Natural killer cell (primary cell): ENCODE measurements at regions not wholly inside any gene's neighbourhood (a gene's known extent, or its start where the extent isn't known, plus 50 kb on each side); places are given as distances from the start of the nearest gene placed in this dataset.

Experiments used
- ATAC-seq, 3 donors: fragments of 150-1000 bp in 2 of 3; fragments of 200-7000 bp in 1 of 3; cut with Tn5 transposase; 1 replicate in 1 of 3; 2 replicates in 2 of 3; pipeline ENCODE4 v1.10.0; 2021; ENCODE audit warnings: mild to moderate bottlenecking in 2 of 3, moderate library complexity in 2 of 3
- DNase-seq, 2 donors: peaks; one replicate each; pipeline versions ENCODE4 v3.0.0 to v3.0.0-alpha.2; 2013 to 2021; ENCODE audit warnings: mixed read lengths in 1 of 2
- H3K27ac ChIP-seq: one replicate; pipeline ENCODE4 v1.5.1; 2013; ENCODE audit warnings: mild to moderate bottlenecking, low read length
- H3K27me3 ChIP-seq: one replicate; pipeline ENCODE4 v1.6.1; 2013; ENCODE audit warnings: low read length; ENCODE audit not compliant: control insufficient read depth, insufficient read depth
- H3K36me3 ChIP-seq: one replicate; pipeline ENCODE4 v1.6.1; 2013; ENCODE audit warnings: low read length; ENCODE audit not compliant: control insufficient read depth, insufficient read depth
- H3K4me1 ChIP-seq: one replicate; pipeline ENCODE4 v1.6.1; 2013; ENCODE audit warnings: low read length; ENCODE audit not compliant: control insufficient read depth, insufficient read depth
- H3K4me3 ChIP-seq: one replicate; pipeline ENCODE4 v1.5.1; 2013; ENCODE audit warnings: low read length
- H3K9me3 ChIP-seq: one replicate; pipeline ENCODE4 v1.6.1; 2013; ENCODE audit warnings: low read length; ENCODE audit not compliant: control insufficient read depth, insufficient read depth
- H3K27ac Mint-ChIP-seq, 2 donors: one replicate each; pipeline ENCODE4 v1.8.0; 2022; ENCODE audit warnings: mild to moderate bottlenecking in 2 of 2, mixed read lengths in 2 of 2, moderate library complexity in 1 of 2
- H3K27me3 Mint-ChIP-seq, 2 donors: one replicate each; pipeline ENCODE4 v1.8.0; 2022; ENCODE audit warnings: low read depth in 2 of 2, mixed read lengths in 2 of 2
- H3K36me3 Mint-ChIP-seq: one replicate; pipeline ENCODE4 v1.8.0; 2022; ENCODE audit warnings: mixed read lengths
- H3K4me1 Mint-ChIP-seq, 2 donors: one replicate each; pipeline ENCODE4 v1.8.0; 2022; ENCODE audit warnings: mixed read lengths in 2 of 2
- H3K4me3 Mint-ChIP-seq: one replicate; pipeline ENCODE4 v1.8.0; 2022; ENCODE audit warnings: mild to moderate bottlenecking, moderate library complexity, mixed read lengths
- H3K9me3 Mint-ChIP-seq, 2 donors: one replicate each; pipeline ENCODE4 v1.8.0; 2022; ENCODE audit warnings: mixed read lengths in 2 of 2
- WGBS: methylation state at CpG from one replicate; pipeline ENCODE4 v1.1.7; 2013; ENCODE audit warnings: missing lambda C conversion rate; ENCODE audit not compliant: insufficient coverage; 5-methylcytosine and 5-hydroxymethylcytosine counted together
- intact Hi-C: fragments of 100-400 bp; cut with micrococcal nuclease; formaldehyde crosslinking; loops from one replicate; pipeline ENCODE4 v1.14.2; 2022
- TF ChIP-seq, protein P1 (sequence below): fragments of 200-600 bp; IDR thresholded peaks from one replicate; pipeline ENCODE4 v1.8.0; 2022; ENCODE audit warnings: antibody characterized with exemption

DNA sequence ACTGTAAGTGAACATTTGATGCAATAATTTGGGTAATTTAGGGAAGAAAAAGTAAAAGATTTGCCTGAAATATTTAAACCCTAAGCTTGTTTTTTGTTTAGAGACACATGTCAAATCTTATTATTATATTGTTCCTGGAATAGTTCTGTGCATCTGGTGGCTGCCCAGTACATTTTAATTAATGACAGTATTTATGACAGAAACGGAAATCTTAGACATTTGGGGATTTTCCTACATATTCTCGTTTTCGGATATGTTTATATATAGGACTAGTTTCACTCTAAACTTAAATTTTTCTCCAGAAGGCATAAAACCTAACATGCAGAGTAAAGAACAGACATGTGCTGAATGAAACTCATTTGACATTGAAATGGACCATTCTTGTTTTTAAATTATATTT lies 125.6 kb upstream of the PAQR3 start:
- Histone ChIP-seq H3K36me3 (no peaks in the 10 kb centered on the region), H3K27me3 (no peaks in the 10 kb centered on the region), H3K4me3 (no peak overlapping the region), H3K9me3 (no peaks in the 10 kb centered on the region), H3K4me1 (no peaks in the 10 kb centered on the region), H3K27ac (no peak overlapping the region)
- no peak overlapping the region for H3K27ac Mint-ChIP-seq
- no peak overlapping the region for H3K4me3 Mint-ChIP-seq
- WGBS: no CpG with 5 or more reads among the region's 3 CpGs
- H3K36me3 Mint-ChIP-seq: no peaks in the 10 kb centered on the region
- H3K27me3 Mint-ChIP-seq: no peaks in the 10 kb centered on the region
- H3K4me1 Mint-ChIP-seq: no peaks in the 10 kb centered on the region
- TF ChIP-seq, protein P1, sequence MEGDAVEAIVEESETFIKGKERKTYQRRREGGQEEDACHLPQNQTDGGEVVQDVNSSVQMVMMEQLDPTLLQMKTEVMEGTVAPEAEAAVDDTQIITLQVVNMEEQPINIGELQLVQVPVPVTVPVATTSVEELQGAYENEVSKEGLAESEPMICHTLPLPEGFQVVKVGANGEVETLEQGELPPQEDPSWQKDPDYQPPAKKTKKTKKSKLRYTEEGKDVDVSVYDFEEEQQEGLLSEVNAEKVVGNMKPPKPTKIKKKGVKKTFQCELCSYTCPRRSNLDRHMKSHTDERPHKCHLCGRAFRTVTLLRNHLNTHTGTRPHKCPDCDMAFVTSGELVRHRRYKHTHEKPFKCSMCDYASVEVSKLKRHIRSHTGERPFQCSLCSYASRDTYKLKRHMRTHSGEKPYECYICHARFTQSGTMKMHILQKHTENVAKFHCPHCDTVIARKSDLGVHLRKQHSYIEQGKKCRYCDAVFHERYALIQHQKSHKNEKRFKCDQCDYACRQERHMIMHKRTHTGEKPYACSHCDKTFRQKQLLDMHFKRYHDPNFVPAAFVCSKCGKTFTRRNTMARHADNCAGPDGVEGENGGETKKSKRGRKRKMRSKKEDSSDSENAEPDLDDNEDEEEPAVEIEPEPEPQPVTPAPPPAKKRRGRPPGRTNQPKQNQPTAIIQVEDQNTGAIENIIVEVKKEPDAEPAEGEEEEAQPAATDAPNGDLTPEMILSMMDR: no peak
- peaks cover 5% of the 10 kb centered on the region in 2 donors for H3K9me3 Mint-ChIP-seq
- no peak for ATAC-seq
- intact Hi-C loops: no loop called here
- DNase-seq: no peak

DNA sequence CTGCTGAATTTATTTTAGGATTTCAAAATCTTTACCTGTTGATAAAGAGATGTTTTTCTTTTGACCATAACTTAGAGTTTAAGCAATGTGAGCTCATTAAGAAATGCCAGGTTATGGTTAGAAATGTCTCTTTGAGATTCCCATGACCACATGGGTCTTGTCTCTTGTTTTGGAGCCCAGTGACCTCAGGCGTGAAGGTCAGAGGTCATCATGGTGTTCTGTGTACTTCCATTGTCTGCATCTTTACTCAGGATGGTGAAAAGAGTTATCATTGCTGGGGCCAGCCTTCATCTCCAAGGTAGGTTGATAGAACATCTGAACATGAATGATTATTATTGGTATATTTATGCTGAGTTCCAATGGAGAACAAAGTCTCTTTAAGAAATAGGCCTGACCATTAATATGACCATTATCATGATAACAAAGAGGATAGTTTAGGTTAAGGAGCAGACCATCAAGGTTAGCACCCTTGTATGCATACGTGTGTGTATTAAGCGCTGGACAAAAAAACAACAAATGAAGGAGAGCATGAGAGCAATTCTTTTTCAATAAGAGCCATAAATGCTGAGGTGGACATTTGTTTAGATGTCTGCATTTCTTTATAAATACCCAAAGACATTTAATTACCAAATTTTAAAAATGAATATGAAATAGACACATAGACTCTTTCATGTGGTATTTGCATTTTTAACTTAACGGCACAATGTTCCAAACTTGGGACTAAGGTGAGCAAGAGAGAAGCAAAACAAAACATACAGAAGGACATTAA lies 120.6 kb upstream of the PAQR3 start:
- no peaks in the 10 kb centered on the region for H3K36me3 Mint-ChIP-seq
- H3K27me3 Mint-ChIP-seq: no peaks in the 10 kb centered on the region
- peaks cover 4 to 5% of the 10 kb centered on the region in 2 donors for H3K9me3 Mint-ChIP-seq
- ATAC-seq (no peak), DNase-seq (no peak)
- H3K4me1 Mint-ChIP-seq: no peaks in the 10 kb centered on the region
- intact Hi-C loops: no loop called here
- TF ChIP-seq, protein P1: no peak
- Histone ChIP-seq H3K27me3 (no peaks in the 10 kb centered on the region), H3K4me3 (no peak overlapping the region), H3K27ac (no peak overlapping the region), H3K9me3 (no peaks in the 10 kb centered on the region), H3K36me3 (no peaks in the 10 kb centered on the region), H3K4me1 (no peaks in the 10 kb centered on the region)
- no peak overlapping the region for H3K4me3 Mint-ChIP-seq
- whole genome bisulfite sequencing: 97% methylated on average over 4 of the region's 4 CpGs
- H3K27ac Mint-ChIP-seq: no peak overlapping the region

DNA sequence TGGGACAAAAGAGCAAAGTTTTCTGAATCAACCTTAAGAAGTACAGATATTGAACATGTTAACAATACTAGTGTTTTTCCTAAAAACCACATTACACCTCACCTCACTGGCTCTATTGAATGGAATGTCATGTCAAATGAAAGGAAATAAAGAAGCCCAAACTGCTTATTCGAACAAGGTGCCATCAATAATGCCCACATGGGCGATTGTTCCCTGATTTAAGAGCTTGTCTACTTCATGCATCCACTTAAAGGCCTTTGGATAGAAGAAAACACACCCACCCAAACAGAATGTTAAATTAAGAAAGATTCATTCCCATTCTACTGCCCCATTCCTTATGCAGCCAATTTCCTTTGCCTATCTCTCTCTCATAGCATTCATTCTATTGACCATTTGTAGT lies 118.5 kb upstream of the PAQR3 start:
- H3K4me3 Mint-ChIP-seq: no peak overlapping the region
- H3K9me3 Mint-ChIP-seq: peaks cover 8 to 12% of the 10 kb centered on the region in 2 donors
- intact Hi-C loops: no loop called here
- Histone ChIP-seq H3K36me3 (no peaks in the 10 kb centered on the region), H3K27ac (no peak overlapping the region), H3K4me1 (no peaks in the 10 kb centered on the region), H3K27me3 (no peaks in the 10 kb centered on the region), H3K4me3 (no peak overlapping the region), H3K9me3 (no peaks in the 10 kb centered on the region)
- TF ChIP-seq, protein P1: no peak
- no peaks in the 10 kb centered on the region for H3K4me1 Mint-ChIP-seq
- no peak for DNase-seq
- H3K27me3 Mint-ChIP-seq: no peaks in the 10 kb centered on the region
- H3K36me3 Mint-ChIP-seq: no peaks in the 10 kb centered on the region
- H3K27ac Mint-ChIP-seq: no peak overlapping the region
- 76% methylated on average over 2 of the region's 2 CpGs for WGBS
- ATAC-seq: no peak

DNA sequence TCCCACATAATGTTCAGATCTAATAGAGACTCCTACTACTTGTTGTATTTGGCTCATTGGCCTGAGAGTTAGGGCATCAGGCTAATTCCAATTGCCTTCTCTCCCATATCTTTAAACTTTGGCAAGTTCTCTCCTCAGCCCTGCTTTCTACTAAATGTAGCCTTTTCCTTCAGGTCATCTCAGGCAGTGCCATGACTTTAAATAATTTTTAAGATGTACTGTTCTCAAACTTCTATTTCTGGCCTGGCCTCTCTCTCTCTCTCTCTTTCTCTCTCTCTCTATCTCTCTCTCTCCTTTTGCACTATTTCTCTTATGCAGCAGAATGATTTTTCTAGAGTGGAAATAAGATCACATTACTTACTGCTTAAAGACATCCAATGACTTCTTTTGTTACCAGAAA lies 114.5 kb upstream of the PAQR3 start:
- no peaks in the 10 kb centered on the region for H3K36me3 Mint-ChIP-seq

More for the DNA sequence above, 114.5 kb upstream of the PAQR3 start:
- H3K27ac Mint-ChIP-seq: no peak overlapping the region
- no peaks in the 10 kb centered on the region for H3K27me3 Mint-ChIP-seq
- DNase-seq: no peak
- Histone ChIP-seq H3K36me3 (no peaks in the 10 kb centered on the region), H3K27me3 (no peaks in the 10 kb centered on the region), H3K4me1 (no peaks in the 10 kb centered on the region), H3K4me3 (no peak overlapping the region), H3K9me3 (no peaks in the 10 kb centered on the region), H3K27ac (no peak overlapping the region)
- intact Hi-C loops: no loop called here
- H3K9me3 Mint-ChIP-seq: peaks cover 6 to 7% of the 10 kb centered on the region in 2 donors
- ATAC-seq: no peak
- H3K4me1 Mint-ChIP-seq: no peaks in the 10 kb centered on the region
- TF ChIP-seq, protein P1: no peak
- no peak overlapping the region for H3K4me3 Mint-ChIP-seq
